T-helper 2 cell treated with Interferon-gamma antibody and Interleukin-4, amounts not matched to agents 100 ng/mL and 5 ng/mL, for 36 hours (primary cell): ENCODE measurements at regions not wholly inside any gene's neighbourhood (a gene's known extent, or its start where the extent isn't known, plus 50 kb on each side); places are given as distances from the start of the nearest gene placed in this dataset.
"Not testable (repeated sequence)": the region's sequence is repeated elsewhere in the genome, so short reads cannot be mapped to it uniquely, and the experiment has no call there.

Experiments used
- intact Hi-C: fragments of 100-400 bp; cut with micrococcal nuclease; formaldehyde crosslinking; loops from one replicate; pipeline ENCODE4 v1.15.1; 2023

GRCh38 chr11:109480251-109480650 is 58.3 kb downstream of the C11orf87 start:
- intact Hi-C loops, result no loop called here

GRCh38 chr11:109486129-109486528 is 64.1 kb downstream of the C11orf87 start:
- intact Hi-C loops, result no loop called here

GRCh38 chr11:109490953-109491635 is 69.1 kb downstream of the C11orf87 start:
- intact Hi-C loops, result no loop called here

- intact Hi-C loops, result no loop called here
These were observed 84.1 kb downstream of the C11orf87 start for GRCh38 chr11:109506115-109506514.

- intact Hi-C loops, result no loop called here
These were observed 85.3 kb downstream of the C11orf87 start for GRCh38 chr11:109507331-109507730.

- intact Hi-C loops, result no loop called here
These were observed 86.0 kb downstream of the C11orf87 start for GRCh38 chr11:109507836-109508561.

- intact Hi-C loops, result no loop called here
These were observed 87.0 kb downstream of the C11orf87 start for GRCh38 chr11:109508943-109509342.

- intact Hi-C loops, result no loop called here
These were observed 88.3 kb downstream of the C11orf87 start for GRCh38 chr11:109510316-109510715.

GRCh38 chr11:109511598-109511997 is 89.6 kb downstream of the C11orf87 start:
- intact Hi-C loops, result no loop called here

GRCh38 chr11:109512249-109512648 is 90.3 kb downstream of the C11orf87 start:
- intact Hi-C loops, result no loop called here

- intact Hi-C loops, result no loop called here
These were observed 90.7 kb downstream of the C11orf87 start for GRCh38 chr11:109512680-109513079.

- intact Hi-C loops, result no loop called here
These were observed 92.5 kb downstream of the C11orf87 start for GRCh38 chr11:109514313-109515018.

GRCh38 chr11:109519253-109519652 is 97.3 kb downstream of the C11orf87 start:
- intact Hi-C loops, result no loop called here

GRCh38 chr11:109521571-109522086 is 99.6 kb downstream of the C11orf87 start:
- intact Hi-C loops, result no loop called here

- intact Hi-C loops, result no loop called here
These were observed 100.2 kb downstream of the C11orf87 start for GRCh38 chr11:109522116-109522755.

- intact Hi-C loops, result not testable (repeated sequence)
These were observed 103.6 kb downstream of the C11orf87 start for GRCh38 chr11:109525636-109526035.

- intact Hi-C loops, result no loop called here
These were observed 104.1 kb downstream of the C11orf87 start for GRCh38 chr11:109526061-109526460.

GRCh38 chr11:109526931-109527330 is 104.9 kb downstream of the C11orf87 start:
- intact Hi-C loops, result loop anchor here (1.0 kb wide), 1 partner anchor 51 kb away; no protein-coding TSS in a partner anchor

- intact Hi-C loops, result loop anchor here (1.0 kb wide), 1 partner anchor 51 kb away; no protein-coding TSS in a partner anchor
These were observed 105.5 kb downstream of the C11orf87 start for GRCh38 chr11:109527496-109527895.

- intact Hi-C loops, result no loop called here
These were observed 125.5 kb downstream of the C11orf87 start for GRCh38 chr11:109547356-109548027.

GRCh38 chr11:109552376-109552775 is 130.4 kb downstream of the C11orf87 start:
- intact Hi-C loops, result no loop called here
